Skeletal muscle tissue (tissue), 3 donors: ENCODE measurements at regions not wholly inside any gene's neighbourhood (a gene's known extent, or its start where the extent isn't known, plus 50 kb on each side); places are given as distances from the start of the nearest gene placed in this dataset.

Source experiments
- H3K27ac ChIP-seq: one replicate; pipeline ENCODE4 v1.7.0; 2013; ENCODE audit warnings: mild to moderate bottlenecking, low read depth, low read length, inconsistent platforms
- H3K27me3 ChIP-seq, 3 donors: one replicate each; pipeline ENCODE4 v1.7.0; 2013; ENCODE audit warnings: low read length in 3 of 3; ENCODE audit not compliant: control insufficient read depth in 3 of 3, insufficient read depth in 3 of 3
- H3K36me3 ChIP-seq, 3 donors: one replicate each; pipeline ENCODE4 v1.7.0; 2013; ENCODE audit warnings: low read length in 3 of 3; ENCODE audit not compliant: control insufficient read depth in 3 of 3, insufficient read depth in 3 of 3
- H3K4me1 ChIP-seq, 3 donors: one replicate each; pipeline ENCODE4 v1.7.0; 2013; ENCODE audit warnings: low read length in 3 of 3, mild to moderate bottlenecking in 3 of 3; ENCODE audit not compliant: control insufficient read depth in 3 of 3, insufficient read depth in 3 of 3
- H3K4me3 ChIP-seq, 3 donors: one replicate each; pipeline ENCODE4 v1.7.0; 2013; ENCODE audit warnings: low read length in 3 of 3
- H3K9ac ChIP-seq, 3 donors: one replicate each; pipeline ENCODE4 v1.7.0; 2013; ENCODE audit warnings: low read length in 3 of 3, mild to moderate bottlenecking in 3 of 3, moderate library complexity in 2 of 3, low read depth in 1 of 3
- H3K9me3 ChIP-seq, 3 donors: one replicate each; pipeline ENCODE4 v1.7.0; 2013; ENCODE audit warnings: low read length in 3 of 3; ENCODE audit not compliant: control insufficient read depth in 3 of 3
- donor health status: Osteomylitis.

DNA sequence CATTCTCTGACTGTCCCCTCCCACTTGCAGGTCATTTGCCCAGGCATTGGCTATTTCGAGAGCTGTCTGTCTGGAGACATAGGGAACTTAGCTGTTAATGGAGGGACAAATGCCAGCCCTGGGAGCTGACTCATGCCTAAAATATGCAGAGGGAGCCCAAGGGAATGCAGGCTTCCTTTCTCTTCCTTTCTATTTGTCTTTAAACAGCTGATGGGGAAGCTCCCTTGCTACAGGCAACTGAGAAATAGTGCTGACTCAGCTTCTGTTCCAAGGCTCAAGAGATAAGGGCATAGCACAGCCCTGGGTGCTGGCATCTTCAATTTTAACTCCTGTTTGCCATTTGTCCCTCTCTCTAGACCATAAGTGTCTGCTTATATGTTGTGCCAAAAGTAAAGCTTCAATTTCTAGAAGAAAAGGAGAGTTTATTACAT is 82.7 kb upstream of the C1GALT1 start:
- no peaks in the 10 kb centered on the region for H3K36me3 ChIP-seq
- H3K4me3 ChIP-seq, result no peak overlapping the region
- H3K27ac ChIP-seq, result no peak overlapping the region
- no peaks in the 10 kb centered on the region for H3K27me3 ChIP-seq
- no peaks in the 10 kb centered on the region for H3K9me3 ChIP-seq
- peaks cover 0 to 5% (median 3%) of the 10 kb centered on the region in 3 donors for H3K4me1 ChIP-seq
- H3K9ac ChIP-seq, result no peak overlapping the region

DNA sequence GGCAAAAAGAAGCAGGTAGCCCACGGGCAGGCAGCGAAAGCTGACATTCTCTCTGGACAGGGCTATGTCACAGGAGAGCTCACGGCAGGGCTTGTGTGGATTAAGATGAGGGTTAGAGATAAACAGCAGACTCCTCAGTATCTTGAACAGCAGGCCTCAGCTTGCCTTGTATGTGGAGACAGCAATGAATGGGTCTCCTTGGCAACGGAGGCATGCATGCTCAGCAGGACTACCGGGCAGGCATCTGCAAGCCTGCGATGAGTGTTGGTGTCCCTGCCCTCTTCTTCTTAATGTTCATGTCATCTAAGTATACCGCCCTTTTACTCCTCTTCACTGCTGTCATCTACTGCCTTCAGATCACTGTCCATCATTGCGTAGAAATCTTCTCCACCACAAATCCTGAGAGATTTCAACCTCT is 81.9 kb upstream of the C1GALT1 start:
- no peak overlapping the region for H3K27ac ChIP-seq
- H3K36me3 ChIP-seq, result no peaks in the 10 kb centered on the region
- H3K4me1 ChIP-seq, result peaks cover 0 to 5% (median 3%) of the 10 kb centered on the region in 3 donors
- no peaks in the 10 kb centered on the region for H3K27me3 ChIP-seq
- no peak overlapping the region for H3K9ac ChIP-seq
- no peaks in the 10 kb centered on the region for H3K9me3 ChIP-seq
- no peak overlapping the region for H3K4me3 ChIP-seq

DNA sequence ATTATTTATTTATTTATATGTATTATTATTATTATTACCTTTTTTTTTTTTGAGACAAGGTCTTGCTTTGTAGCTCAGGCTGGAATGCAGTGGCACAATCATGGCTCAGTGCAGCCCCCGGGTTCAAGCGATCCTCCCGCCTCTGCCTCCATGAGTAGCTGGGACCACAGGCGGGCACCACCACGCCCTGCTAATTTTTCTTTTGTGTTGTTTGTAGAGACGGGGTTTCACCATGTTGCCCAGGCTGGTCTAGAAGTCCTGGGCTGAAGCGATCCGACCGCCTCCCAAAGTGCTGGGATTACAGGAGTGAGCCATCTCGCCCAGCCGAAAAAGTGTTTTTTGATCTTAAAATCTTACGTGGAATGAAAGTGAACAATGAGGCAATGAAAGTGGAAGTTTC is 79.4 kb upstream of the C1GALT1 start:
- Histone ChIP-seq H3K4me3 (peak overlapping the region in 1 of 3 donors; percentile 12), H3K9ac (no peak overlapping the region), H3K9me3 (peaks cover 0 to 3% (median 0%) of the 10 kb centered on the region in 3 donors), H3K36me3 (no peaks in the 10 kb centered on the region), H3K4me1 (peaks cover 0 to 5% (median 3%) of the 10 kb centered on the region in 3 donors), H3K27ac (no peak overlapping the region), H3K27me3 (no peaks in the 10 kb centered on the region)

DNA sequence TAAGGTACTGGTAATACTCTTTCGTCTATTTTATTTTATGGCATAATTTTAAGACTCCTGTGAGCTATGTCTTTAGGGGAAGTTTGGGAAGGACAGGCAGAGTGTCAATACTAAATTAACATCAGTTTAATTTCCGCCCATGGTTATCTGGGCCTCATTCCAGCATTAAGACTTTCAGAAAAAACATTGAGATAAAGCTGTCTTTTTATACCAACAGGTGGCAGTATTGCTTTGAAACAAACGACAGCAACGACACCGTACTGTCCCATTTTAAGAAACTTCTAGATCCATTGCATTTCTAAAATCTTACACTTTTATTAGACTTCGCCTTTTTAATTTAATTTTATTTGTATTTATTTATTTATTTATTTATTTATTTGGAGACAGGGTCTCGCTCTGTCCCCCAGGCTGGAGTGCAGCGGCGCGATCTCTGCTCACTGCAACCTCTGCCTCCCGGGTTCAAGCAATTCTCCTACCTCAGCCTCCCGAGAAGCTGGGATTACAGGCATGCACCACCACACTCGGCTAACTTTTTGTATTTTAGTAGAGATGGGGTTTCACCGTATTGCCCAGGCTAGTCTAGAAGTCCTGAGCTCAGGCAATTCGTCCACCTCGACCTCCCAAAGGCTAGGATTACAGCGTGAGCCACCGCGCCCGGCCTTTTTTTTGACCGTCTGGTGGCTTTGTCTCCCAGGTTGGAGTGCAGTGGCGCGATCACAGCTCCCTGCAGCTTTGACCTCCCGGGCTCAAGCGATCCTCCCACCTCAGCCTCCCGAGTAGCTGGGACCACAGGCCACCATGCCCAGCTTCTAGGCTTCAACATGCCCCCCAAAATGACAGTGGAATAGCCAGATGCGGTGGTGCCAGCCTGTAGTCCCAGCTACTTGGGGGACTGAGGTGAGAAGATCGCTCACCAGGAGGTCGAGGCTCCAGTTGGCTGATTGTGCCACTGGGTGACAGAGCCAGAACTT is 78.7 kb upstream of the C1GALT1 start:
- Histone ChIP-seq H3K9ac (no peak overlapping the region), H3K9me3 (peaks cover 0 to 3% (median 0%) of the 10 kb centered on the region in 3 donors), H3K4me3 (peak overlapping the region in 1 of 3 donors; percentile 12), H3K36me3 (no peaks in the 10 kb centered on the region), H3K4me1 (peaks cover 0 to 5% (median 3%) of the 10 kb centered on the region in 3 donors), H3K27me3 (no peaks in the 10 kb centered on the region), H3K27ac (no peak overlapping the region)

DNA sequence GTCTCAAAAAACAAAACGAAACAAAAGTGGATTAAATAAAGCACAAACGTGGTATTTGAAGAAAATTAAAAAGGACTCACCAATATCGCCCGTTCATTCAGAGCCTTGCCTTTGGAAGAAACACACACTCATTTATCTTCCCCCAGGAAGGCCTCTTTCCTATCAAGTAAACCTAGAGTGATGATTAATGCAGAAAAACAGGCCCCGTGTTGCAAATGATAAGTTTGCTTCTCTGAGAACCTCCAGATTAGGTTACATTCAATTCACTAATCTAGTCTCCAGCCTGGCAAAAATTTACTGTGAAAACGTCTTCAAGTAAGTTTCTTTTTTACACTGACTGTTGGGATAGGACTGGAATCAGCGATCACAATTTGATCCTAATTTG is 78.0 kb upstream of the C1GALT1 start:
- H3K9me3 ChIP-seq, result peaks cover 0 to 3% (median 0%) of the 10 kb centered on the region in 3 donors
- peaks cover 0 to 5% (median 3%) of the 10 kb centered on the region in 3 donors for H3K4me1 ChIP-seq
- H3K27ac ChIP-seq, result no peak overlapping the region
- H3K9ac ChIP-seq, result no peak overlapping the region
- no peaks in the 10 kb centered on the region for H3K27me3 ChIP-seq
- H3K4me3 ChIP-seq, result no peak overlapping the region
- no peaks in the 10 kb centered on the region for H3K36me3 ChIP-seq

DNA sequence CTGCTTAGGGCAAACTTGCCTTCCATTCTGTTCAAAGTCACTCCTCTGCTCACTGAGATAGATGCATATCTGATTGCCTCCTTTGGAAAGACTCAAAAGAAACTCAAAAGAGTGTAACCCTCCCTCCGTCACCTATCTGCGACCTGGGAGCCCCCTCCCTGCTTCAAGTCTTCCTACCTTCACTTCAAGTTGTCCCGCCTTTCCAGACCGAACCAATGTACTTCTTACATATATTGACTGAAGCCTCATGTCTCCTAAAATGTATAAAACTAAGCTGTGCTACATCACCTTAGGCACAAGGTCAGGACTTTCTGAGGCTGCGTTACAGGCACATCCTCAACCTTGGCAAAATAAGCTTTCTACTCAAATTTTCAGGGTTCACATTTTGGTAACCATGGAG is 77.4 kb upstream of the C1GALT1 start:
- Histone ChIP-seq H3K4me3 (no peak overlapping the region), H3K36me3 (no peaks in the 10 kb centered on the region), H3K27ac (no peak overlapping the region), H3K27me3 (no peaks in the 10 kb centered on the region), H3K9me3 (peaks cover 0 to 3% (median 0%) of the 10 kb centered on the region in 3 donors), H3K4me1 (peaks cover 0 to 3% (median 0%) of the 10 kb centered on the region in 3 donors), H3K9ac (no peak overlapping the region)

DNA sequence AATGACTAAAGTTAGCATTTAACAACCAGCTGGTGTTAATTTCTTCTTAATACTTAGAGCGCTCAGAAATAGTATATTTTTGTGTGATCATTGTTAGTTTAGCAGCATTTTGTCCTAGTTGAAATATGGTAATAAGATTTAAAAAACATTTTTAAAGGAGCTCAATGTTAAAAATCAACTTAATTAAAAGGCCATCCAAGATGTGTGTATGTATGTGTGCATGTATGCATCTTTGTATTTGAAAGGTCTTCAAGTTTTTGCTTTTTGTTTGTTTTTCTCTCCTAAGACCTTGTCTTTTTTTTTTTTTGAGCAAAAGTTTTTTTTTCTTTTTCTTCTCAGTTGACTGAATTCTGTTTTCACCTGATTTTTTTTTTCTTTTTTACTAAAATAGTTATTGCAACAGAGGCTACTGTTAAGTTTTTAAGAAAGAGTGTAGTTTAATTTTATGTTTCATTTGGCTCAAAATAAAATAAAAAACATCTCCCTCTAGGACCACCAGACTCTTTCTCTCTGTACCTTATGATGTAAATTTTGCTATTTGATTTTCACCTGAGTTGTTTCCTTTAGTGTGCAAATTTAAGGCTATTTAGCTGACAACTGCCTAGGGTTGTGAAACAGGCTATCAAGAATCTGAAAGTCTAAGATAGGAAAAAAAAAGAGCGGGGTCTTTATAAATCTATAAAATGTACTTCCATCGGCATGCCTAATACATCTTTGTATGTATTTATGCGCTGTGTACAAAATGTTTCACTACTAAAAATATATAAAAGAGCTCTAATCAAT is 76.4 kb upstream of the C1GALT1 start:
- peaks cover 0 to 3% (median 0%) of the 10 kb centered on the region in 3 donors for H3K9me3 ChIP-seq
- no peaks in the 10 kb centered on the region for H3K27me3 ChIP-seq
- no peaks in the 10 kb centered on the region for H3K4me1 ChIP-seq
- H3K27ac ChIP-seq, result no peak overlapping the region
- H3K4me3 ChIP-seq, result no peak overlapping the region
- H3K9ac ChIP-seq, result no peak overlapping the region
- H3K36me3 ChIP-seq, result no peaks in the 10 kb centered on the region

DNA sequence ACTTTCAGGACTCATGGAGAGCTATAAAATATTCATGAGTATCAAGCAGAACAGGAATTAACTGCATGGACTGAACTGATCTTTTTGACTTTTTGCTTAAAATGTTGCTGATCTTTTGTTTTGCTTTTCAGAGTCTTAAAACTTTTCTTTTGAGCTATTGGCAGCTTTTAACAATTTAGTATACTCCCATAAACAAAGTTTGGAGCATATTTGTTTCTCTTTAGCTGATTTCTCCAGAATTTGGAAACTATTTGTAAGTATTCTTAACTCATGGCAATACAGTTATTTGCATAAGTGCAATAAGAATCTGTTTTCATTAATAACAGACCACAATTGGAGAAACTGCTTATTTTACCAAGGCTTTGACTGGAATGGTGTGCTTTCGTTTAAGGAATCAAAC is 73.4 kb upstream of the C1GALT1 start:
- Histone ChIP-seq H3K4me1 (no peaks in the 10 kb centered on the region), H3K9ac (no peak overlapping the region), H3K27ac (no peak overlapping the region), H3K4me3 (no peak overlapping the region), H3K27me3 (no peaks in the 10 kb centered on the region), H3K36me3 (no peaks in the 10 kb centered on the region), H3K9me3 (peaks cover 0 to 3% (median 0%) of the 10 kb centered on the region in 3 donors)

DNA sequence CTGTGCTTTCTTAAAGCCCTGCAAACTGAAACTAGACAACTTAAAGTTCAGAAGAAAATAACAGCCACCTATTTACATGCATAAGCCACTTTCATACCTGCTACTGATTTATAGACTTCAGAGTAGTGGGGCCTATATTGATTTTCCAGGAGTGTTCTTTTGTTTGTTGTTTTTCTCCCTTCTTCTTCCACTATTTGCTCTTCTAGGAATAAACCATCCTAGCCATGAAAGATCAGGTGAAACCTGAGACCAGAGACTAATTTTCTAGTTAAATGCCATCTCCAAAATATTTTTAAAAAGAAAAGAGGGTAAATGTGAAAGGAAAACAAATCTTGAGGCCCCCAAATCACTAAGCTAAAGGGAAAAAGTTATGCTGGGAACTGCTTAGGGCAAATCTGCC is 72.4 kb upstream of the C1GALT1 start:
- Histone ChIP-seq H3K27me3 (no peaks in the 10 kb centered on the region), H3K27ac (no peak overlapping the region), H3K4me3 (no peak overlapping the region), H3K9ac (no peak overlapping the region), H3K36me3 (no peaks in the 10 kb centered on the region), H3K9me3 (peaks cover 0 to 3% (median 0%) of the 10 kb centered on the region in 3 donors), H3K4me1 (no peaks in the 10 kb centered on the region)

DNA sequence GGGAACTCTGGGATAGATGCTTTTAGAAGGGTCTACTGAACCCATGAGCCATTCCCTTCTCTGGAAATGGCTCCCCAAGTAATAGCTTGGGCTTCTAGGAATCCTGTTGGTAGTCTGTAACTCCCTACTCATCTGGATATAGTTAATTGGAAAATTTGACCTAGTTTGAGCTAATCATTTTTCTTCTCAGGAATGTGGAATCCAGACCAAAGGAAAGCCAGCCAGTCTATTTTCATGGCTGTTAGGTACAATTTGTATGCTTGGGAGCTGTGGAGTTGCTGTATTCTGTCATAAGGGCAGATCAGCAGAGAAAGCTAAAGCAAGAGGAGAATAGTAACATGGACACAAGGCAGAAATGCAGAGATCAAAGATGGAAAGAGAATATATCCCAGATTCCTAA is 71.6 kb upstream of the C1GALT1 start:
- no peaks in the 10 kb centered on the region for H3K36me3 ChIP-seq
- no peak overlapping the region for H3K9ac ChIP-seq
- H3K9me3 ChIP-seq, result peaks cover 0 to 3% (median 0%) of the 10 kb centered on the region in 3 donors
- no peaks in the 10 kb centered on the region for H3K4me1 ChIP-seq
- no peak overlapping the region for H3K4me3 ChIP-seq
- no peaks in the 10 kb centered on the region for H3K27me3 ChIP-seq
- H3K27ac ChIP-seq, result no peak overlapping the region
